ENCODE measurements at regions not wholly inside any gene's neighbourhood (a gene's known extent, or its start where the extent isn't known, plus 50 kb on each side); places are given as distances from the start of the nearest gene placed in this dataset.

GRCh38 chr12:68508576-68508975 lies 102.1 kb upstream of the RAP1B start:
- no peak for DNase-seq
- no peak overlapping the region for H3K4me3 ChIP-seq (ENCODE audit: insufficient read depth, low read depth, low read length)

GRCh38 chr12:68509242-68509641 lies 101.5 kb upstream of the RAP1B start:
- H3K27me3 ChIP-seq (ENCODE audit: control insufficient read depth, insufficient read depth, low read length): no peaks in the 10 kb centered on the region
- no peak for DNase-seq
- no peak overlapping the region for H3K4me3 ChIP-seq (ENCODE audit: insufficient read depth, low read depth, low read length)
- no peaks in the 10 kb centered on the region for H3K36me3 ChIP-seq (replicated peaks; ENCODE audit: control insufficient read depth, insufficient read depth, low read length)

More at GRCh38 chr12:68508576-68508975, 102.1 kb upstream of the RAP1B start:
- H3K36me3 ChIP-seq (replicated peaks; ENCODE audit: control insufficient read depth, insufficient read depth, low read length): no peaks in the 10 kb centered on the region
- H3K27me3 ChIP-seq (ENCODE audit: control insufficient read depth, insufficient read depth, low read length): no peaks in the 10 kb centered on the region

GRCh38 chr12:68510397-68510796 lies 100.3 kb upstream of the RAP1B start:
- Histone ChIP-seq H3K27me3 (ENCODE audit: control insufficient read depth, insufficient read depth, low read length) (no peaks in the 10 kb centered on the region), H3K4me3 (ENCODE audit: insufficient read depth, low read depth, low read length) (no peak overlapping the region), H3K36me3 (replicated peaks; ENCODE audit: control insufficient read depth, insufficient read depth, low read length) (no peaks in the 10 kb centered on the region)
- no peak for DNase-seq

GRCh38 chr12:68514807-68515411 lies 95.8 kb upstream of the RAP1B start:
- no peaks in the 10 kb centered on the region for H3K27me3 ChIP-seq (ENCODE audit: control insufficient read depth, insufficient read depth, low read length)

GRCh38 chr12:68515793-68516192 lies 94.9 kb upstream of the RAP1B start:
- H3K27me3 ChIP-seq (ENCODE audit: control insufficient read depth, insufficient read depth, low read length): no peaks in the 10 kb centered on the region
- no peak for DNase-seq

More at GRCh38 chr12:68514807-68515411, 95.8 kb upstream of the RAP1B start:
- no peak for DNase-seq
- no peaks in the 10 kb centered on the region for H3K36me3 ChIP-seq (replicated peaks; ENCODE audit: control insufficient read depth, insufficient read depth, low read length)
- H3K4me3 ChIP-seq (ENCODE audit: insufficient read depth, low read depth, low read length): no peak overlapping the region

GRCh38 chr12:68521321-68521839 lies 89.3 kb upstream of the RAP1B start:
- no peak for DNase-seq
- no peak overlapping the region for H3K4me3 ChIP-seq (ENCODE audit: insufficient read depth, low read depth, low read length)

More at GRCh38 chr12:68515793-68516192, 94.9 kb upstream of the RAP1B start:
- no peak overlapping the region for H3K4me3 ChIP-seq (ENCODE audit: insufficient read depth, low read depth, low read length)
- no peaks in the 10 kb centered on the region for H3K36me3 ChIP-seq (replicated peaks; ENCODE audit: control insufficient read depth, insufficient read depth, low read length)

GRCh38 chr12:68521848-68522502 lies 88.7 kb upstream of the RAP1B start:
- Histone ChIP-seq H3K27me3 (ENCODE audit: control insufficient read depth, insufficient read depth, low read length) (no peaks in the 10 kb centered on the region), H3K36me3 (replicated peaks; ENCODE audit: control insufficient read depth, insufficient read depth, low read length) (no peaks in the 10 kb centered on the region), H3K4me3 (ENCODE audit: insufficient read depth, low read depth, low read length) (no peak overlapping the region)
- no peak for DNase-seq

More at GRCh38 chr12:68521321-68521839, 89.3 kb upstream of the RAP1B start:
- H3K27me3 ChIP-seq (ENCODE audit: control insufficient read depth, insufficient read depth, low read length): no peaks in the 10 kb centered on the region
- H3K36me3 ChIP-seq (replicated peaks; ENCODE audit: control insufficient read depth, insufficient read depth, low read length): no peaks in the 10 kb centered on the region

GRCh38 chr12:68529466-68529865 lies 81.2 kb upstream of the RAP1B start:
- no peaks in the 10 kb centered on the region for H3K27me3 ChIP-seq (ENCODE audit: control insufficient read depth, insufficient read depth, low read length)
- no peak for DNase-seq
- no peaks in the 10 kb centered on the region for H3K36me3 ChIP-seq (replicated peaks; ENCODE audit: control insufficient read depth, insufficient read depth, low read length)
- H3K4me3 ChIP-seq (ENCODE audit: insufficient read depth, low read depth, low read length): no peak overlapping the region

- Histone ChIP-seq H3K27me3 (ENCODE audit: control insufficient read depth, insufficient read depth, low read length) (no peaks in the 10 kb centered on the region), H3K36me3 (replicated peaks; ENCODE audit: control insufficient read depth, insufficient read depth, low read length) (no peaks in the 10 kb centered on the region), H3K4me3 (ENCODE audit: insufficient read depth, low read depth, low read length) (no peak overlapping the region)
- DNase-seq: no peak
Observed at GRCh38 chr12:68529869-68530268, 80.8 kb upstream of the RAP1B start.

- no peak overlapping the region for H3K4me3 ChIP-seq (ENCODE audit: insufficient read depth, low read depth, low read length)
- H3K36me3 ChIP-seq (replicated peaks; ENCODE audit: control insufficient read depth, insufficient read depth, low read length): no peaks in the 10 kb centered on the region
- H3K27me3 ChIP-seq (ENCODE audit: control insufficient read depth, insufficient read depth, low read length): no peaks in the 10 kb centered on the region
- DNase-seq: no peak
Observed at GRCh38 chr12:68530299-68530698, 80.4 kb upstream of the RAP1B start.

GRCh38 chr12:68530965-68531364 lies 79.7 kb upstream of the RAP1B start:
- no peaks in the 10 kb centered on the region for H3K27me3 ChIP-seq (ENCODE audit: control insufficient read depth, insufficient read depth, low read length)
- no peaks in the 10 kb centered on the region for H3K36me3 ChIP-seq (replicated peaks; ENCODE audit: control insufficient read depth, insufficient read depth, low read length)
- no peak overlapping the region for H3K4me3 ChIP-seq (ENCODE audit: insufficient read depth, low read depth, low read length)
- no peak for DNase-seq

- Histone ChIP-seq H3K27me3 (ENCODE audit: control insufficient read depth, insufficient read depth, low read length) (no peaks in the 10 kb centered on the region), H3K4me3 (ENCODE audit: insufficient read depth, low read depth, low read length) (no peak overlapping the region), H3K36me3 (replicated peaks; ENCODE audit: control insufficient read depth, insufficient read depth, low read length) (no peaks in the 10 kb centered on the region)
- no peak for DNase-seq
Observed at GRCh38 chr12:68532204-68532886, 78.4 kb upstream of the RAP1B start.

- Histone ChIP-seq H3K27me3 (ENCODE audit: control insufficient read depth, insufficient read depth, low read length) (no peaks in the 10 kb centered on the region), H3K36me3 (replicated peaks; ENCODE audit: control insufficient read depth, insufficient read depth, low read length) (no peaks in the 10 kb centered on the region), H3K4me3 (ENCODE audit: insufficient read depth, low read depth, low read length) (no peak overlapping the region)
- no peak for DNase-seq
Observed at GRCh38 chr12:68532887-68533248, 77.8 kb upstream of the RAP1B start.

- no peak for DNase-seq
- no peaks in the 10 kb centered on the region for H3K36me3 ChIP-seq (replicated peaks; ENCODE audit: control insufficient read depth, insufficient read depth, low read length)
- no peaks in the 10 kb centered on the region for H3K27me3 ChIP-seq (ENCODE audit: control insufficient read depth, insufficient read depth, low read length)
- no peak overlapping the region for H3K4me3 ChIP-seq (ENCODE audit: insufficient read depth, low read depth, low read length)
Observed at GRCh38 chr12:68534108-68534507, 76.6 kb upstream of the RAP1B start.

GRCh38 chr12:68536885-68537485 lies 73.7 kb upstream of the RAP1B start:
- Histone ChIP-seq H3K27me3 (ENCODE audit: control insufficient read depth, insufficient read depth, low read length) (no peaks in the 10 kb centered on the region), H3K36me3 (replicated peaks; ENCODE audit: control insufficient read depth, insufficient read depth, low read length) (no peaks in the 10 kb centered on the region), H3K4me3 (ENCODE audit: insufficient read depth, low read depth, low read length) (no peak overlapping the region)
- DNase-seq: no peak
